ENCODE measurements at regions not wholly inside any gene's neighbourhood (a gene's known extent, or its start where the extent isn't known, plus 50 kb on each side); places are given as distances from the start of the nearest gene placed in this dataset.

- DNase-seq (ENCODE audit: low spot score), result no peak
Observed at GRCh38 chr21:40901691-40902090, 54.7 kb upstream of the DSCAM start.

- DNase-seq (ENCODE audit: low spot score), result no peak
Observed at GRCh38 chr21:40902299-40902698, 55.3 kb upstream of the DSCAM start.

- DNase-seq (ENCODE audit: low spot score), result no peak
Observed at GRCh38 chr21:40902993-40903392, 56.0 kb upstream of the DSCAM start.

GRCh38 chr21:40905251-40905650, 58.3 kb upstream of the DSCAM start:
- no peak for DNase-seq (ENCODE audit: low spot score)

- DNase-seq (ENCODE audit: low spot score), result no peak
Observed at GRCh38 chr21:40912375-40912774, 65.4 kb upstream of the DSCAM start.

- DNase-seq (ENCODE audit: low spot score), result no peak
Observed at GRCh38 chr21:40915114-40915513, 68.2 kb upstream of the DSCAM start.

- DNase-seq (ENCODE audit: low spot score), result no peak
Observed at GRCh38 chr21:40923407-40923806, 76.4 kb upstream of the DSCAM start.

- DNase-seq (ENCODE audit: low spot score), result no peak
Observed at GRCh38 chr21:40923901-40924300, 76.9 kb upstream of the DSCAM start.

- DNase-seq (ENCODE audit: low spot score), result no peak
Observed at GRCh38 chr21:40924641-40925040, 77.7 kb upstream of the DSCAM start.

GRCh38 chr21:40926238-40926637, 79.3 kb upstream of the DSCAM start:
- DNase-seq (ENCODE audit: low spot score), result no peak

GRCh38 chr21:40929833-40930232, 82.9 kb upstream of the DSCAM start:
- no peak for DNase-seq (ENCODE audit: low spot score)

GRCh38 chr21:40931197-40931596, 84.2 kb upstream of the DSCAM start:
- no peak for DNase-seq (ENCODE audit: low spot score)

- no peak for DNase-seq (ENCODE audit: low spot score)
Observed at GRCh38 chr21:40936178-40936577, 89.2 kb upstream of the DSCAM start.

GRCh38 chr21:40936771-40937261, 89.9 kb upstream of the DSCAM start:
- no peak for DNase-seq (ENCODE audit: low spot score)

GRCh38 chr21:40938078-40938477, 91.1 kb upstream of the DSCAM start:
- no peak for DNase-seq (ENCODE audit: low spot score)

- DNase-seq (ENCODE audit: low spot score), result no peak
Observed at GRCh38 chr21:40938611-40939010, 91.7 kb upstream of the DSCAM start.

- DNase-seq (ENCODE audit: low spot score), result no peak
Observed at GRCh38 chr21:40947713-40948112, 100.8 kb upstream of the DSCAM start.

- no peak for DNase-seq (ENCODE audit: low spot score)
Observed at GRCh38 chr21:40950970-40951369, 104.0 kb upstream of the DSCAM start.

- DNase-seq (ENCODE audit: low spot score), result no peak
Observed at GRCh38 chr21:40952551-40953323, 105.8 kb upstream of the DSCAM start.

- DNase-seq (ENCODE audit: low spot score), result no peak
Observed at GRCh38 chr21:40964691-40965090, 117.7 kb upstream of the DSCAM start.

- DNase-seq (ENCODE audit: low spot score), result no peak
Observed at GRCh38 chr21:40967771-40968170, 120.8 kb upstream of the DSCAM start.

GRCh38 chr21:40972151-40972550, 125.2 kb upstream of the DSCAM start:
- no peak for DNase-seq (ENCODE audit: low spot score)

- DNase-seq (ENCODE audit: low spot score), result no peak
Observed at GRCh38 chr21:40976198-40977109, 129.5 kb upstream of the DSCAM start.

Data from activated CD4-positive, alpha-beta T cell treated with anti-CD3 and anti-CD28 coated beads, Interleukin-2, Interleukin-4, amounts not matched to agents 100 ng/mL and 50 ng/mL, durations not matched to agents 16 hours and 8 hours (primary cell).